ENCODE measurements at regions not wholly inside any gene's neighbourhood (a gene's known extent, or its start where the extent isn't known, plus 50 kb on each side); places are given as distances from the start of the nearest gene placed in this dataset.

GRCh38 chr19:28509079-28509895 lies 703.7 kb downstream of the UQCRFS1 start:
- ATAC-seq (no peak), DNase-seq (ENCODE audit: low spot score) (no peak)
- ChIA-PET CTCF (no interaction called here), POLR2A (no interaction called here)
- Mint-ChIP-seq H3K4me1 (peaks cover 9% of the 10 kb centered on the region), H3K36me3 (no peaks in the 10 kb centered on the region), H3K9me3 (no peaks in the 10 kb centered on the region), H3K4me3 (no peak overlapping the region), H3K27me3 (ENCODE audit: low read depth) (no peaks in the 10 kb centered on the region), H3K27ac (no peak overlapping the region; the same call in 1 of the 2 replicates)
- TF ChIP-seq MAX (CRISPR knock-in tag; IDR thresholded peaks at IDR 0.05) (no peak), ZNF512 (CRISPR knock-in tag; IDR thresholded peaks at IDR 0.05; ENCODE audit: borderline replicate concordance) (no peak), ZNF263 (CRISPR knock-in tag; IDR thresholded peaks at IDR 0.05; ENCODE audit: low read depth) (no peak), JAZF1 (CRISPR knock-in tag; IDR thresholded peaks at IDR 0.05) (no peak), ATF1 (CRISPR knock-in tag; IDR thresholded peaks at IDR 0.05) (no peak), TCF7 (CRISPR knock-in tag; IDR thresholded peaks at IDR 0.05; ENCODE audit: low read depth) (no peak), ATF2 (CRISPR knock-in tag; IDR thresholded peaks at IDR 0.05; ENCODE audit: borderline replicate concordance, low read depth) (no peak), JUN (CRISPR knock-in tag; IDR thresholded peaks at IDR 0.05) (no peak), KAT7 (CRISPR knock-in tag; IDR thresholded peaks at IDR 0.05; ENCODE audit: borderline replicate concordance) (no peak), EMX1 (CRISPR knock-in tag; IDR thresholded peaks at IDR 0.05) (no peak), HMGA2 (CRISPR knock-in tag; IDR thresholded peaks at IDR 0.05) (no peak), NFATC4 (CRISPR knock-in tag; IDR thresholded peaks at IDR 0.05) (no peak), FOXK1 (CRISPR knock-in tag; IDR thresholded peaks at IDR 0.05) (no peak)
- TF ChIP-seq, protein P1, sequence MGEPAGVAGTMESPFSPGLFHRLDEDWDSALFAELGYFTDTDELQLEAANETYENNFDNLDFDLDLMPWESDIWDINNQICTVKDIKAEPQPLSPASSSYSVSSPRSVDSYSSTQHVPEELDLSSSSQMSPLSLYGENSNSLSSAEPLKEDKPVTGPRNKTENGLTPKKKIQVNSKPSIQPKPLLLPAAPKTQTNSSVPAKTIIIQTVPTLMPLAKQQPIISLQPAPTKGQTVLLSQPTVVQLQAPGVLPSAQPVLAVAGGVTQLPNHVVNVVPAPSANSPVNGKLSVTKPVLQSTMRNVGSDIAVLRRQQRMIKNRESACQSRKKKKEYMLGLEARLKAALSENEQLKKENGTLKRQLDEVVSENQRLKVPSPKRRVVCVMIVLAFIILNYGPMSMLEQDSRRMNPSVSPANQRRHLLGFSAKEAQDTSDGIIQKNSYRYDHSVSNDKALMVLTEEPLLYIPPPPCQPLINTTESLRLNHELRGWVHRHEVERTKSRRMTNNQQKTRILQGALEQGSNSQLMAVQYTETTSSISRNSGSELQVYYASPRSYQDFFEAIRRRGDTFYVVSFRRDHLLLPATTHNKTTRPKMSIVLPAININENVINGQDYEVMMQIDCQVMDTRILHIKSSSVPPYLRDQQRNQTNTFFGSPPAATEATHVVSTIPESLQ (CRISPR knock-in tag; IDR thresholded peaks at IDR 0.05): no peak

DNA sequence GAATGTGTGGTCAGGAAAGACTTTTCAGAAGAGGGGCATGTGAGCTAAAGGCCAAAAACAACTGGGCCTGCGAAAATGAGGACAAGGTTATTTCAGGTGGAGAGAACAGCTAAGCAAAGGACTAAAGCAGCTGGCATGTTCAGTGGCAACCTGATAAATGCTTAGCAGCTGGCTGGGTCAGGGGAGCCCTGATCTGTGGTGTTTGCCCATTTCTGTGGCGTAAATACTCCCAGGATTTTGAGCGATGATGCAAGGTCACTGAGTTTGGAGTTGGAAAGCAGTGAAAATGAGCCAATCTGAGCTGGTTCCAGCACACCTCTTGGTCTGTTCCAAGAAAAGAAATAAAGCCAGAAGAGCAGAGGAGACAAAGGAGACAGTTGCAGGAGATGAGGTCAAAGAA lies 704.3 kb downstream of the UQCRFS1 start:
- peaks cover 14% of the 10 kb centered on the region for H3K4me1 Mint-ChIP-seq
- H3K27ac Mint-ChIP-seq: no peak overlapping the region
- ATAC-seq (no peak), DNase-seq (ENCODE audit: low spot score) (no peak)
- no peaks in the 10 kb centered on the region for H3K9me3 Mint-ChIP-seq
- no peak overlapping the region for H3K4me3 Mint-ChIP-seq
- ChIA-PET POLR2A (no interaction called here), CTCF (no interaction called here)
- no peaks in the 10 kb centered on the region for H3K36me3 Mint-ChIP-seq
- H3K27me3 Mint-ChIP-seq (ENCODE audit: low read depth): no peaks in the 10 kb centered on the region
- no peak for TF ChIP-seq GRHL2 (CRISPR knock-in tag; IDR thresholded peaks at IDR 0.05; ENCODE audit: insufficient replicate concordance, severe bottlenecking)
- TF ChIP-seq, protein P2, sequence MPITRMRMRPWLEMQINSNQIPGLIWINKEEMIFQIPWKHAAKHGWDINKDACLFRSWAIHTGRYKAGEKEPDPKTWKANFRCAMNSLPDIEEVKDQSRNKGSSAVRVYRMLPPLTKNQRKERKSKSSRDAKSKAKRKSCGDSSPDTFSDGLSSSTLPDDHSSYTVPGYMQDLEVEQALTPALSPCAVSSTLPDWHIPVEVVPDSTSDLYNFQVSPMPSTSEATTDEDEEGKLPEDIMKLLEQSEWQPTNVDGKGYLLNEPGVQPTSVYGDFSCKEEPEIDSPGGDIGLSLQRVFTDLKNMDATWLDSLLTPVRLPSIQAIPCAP (CRISPR knock-in tag; IDR thresholded peaks at IDR 0.05): no peak
- TF ChIP-seq SOX15 (CRISPR knock-in tag; IDR thresholded peaks at IDR 0.05): no peak
- TF ChIP-seq, protein P3, sequence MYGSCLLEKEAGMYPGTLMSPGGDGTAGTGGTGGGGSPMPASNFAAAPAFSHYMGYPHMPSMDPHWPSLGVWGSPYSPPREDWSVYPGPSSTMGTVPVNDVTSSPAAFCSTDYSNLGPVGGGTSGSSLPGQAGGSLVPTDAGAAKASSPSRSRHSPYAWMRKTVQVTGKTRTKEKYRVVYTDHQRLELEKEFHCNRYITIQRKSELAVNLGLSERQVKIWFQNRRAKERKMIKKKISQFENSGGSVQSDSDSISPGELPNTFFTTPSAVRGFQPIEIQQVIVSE (CRISPR knock-in tag; IDR thresholded peaks at IDR 0.05; ENCODE audit: borderline replicate concordance): no peak
- TF ChIP-seq SP1 (CRISPR knock-in tag; conservative IDR thresholded peaks at IDR 0.05): no peak
- no peak for TF ChIP-seq JAZF1 (CRISPR knock-in tag; IDR thresholded peaks at IDR 0.05)
- TF ChIP-seq CBFB (CRISPR knock-in tag; IDR thresholded peaks at IDR 0.05; ENCODE audit: low read depth): no peak
- TF ChIP-seq USF1 (CRISPR knock-in tag; IDR thresholded peaks at IDR 0.05): no peak
- TF ChIP-seq IRF2 (CRISPR knock-in tag; IDR thresholded peaks at IDR 0.05; ENCODE audit: borderline replicate concordance, low read depth): no peak
- no peak for TF ChIP-seq NR3C1 (CRISPR knock-in tag; conservative IDR thresholded peaks at IDR 0.05; ENCODE audit: low read depth)
- no peak for TF ChIP-seq RELA (CRISPR knock-in tag; IDR thresholded peaks at IDR 0.05; ENCODE audit: borderline replicate concordance)
- no peak for TF ChIP-seq NR2C2 (CRISPR knock-in tag; IDR thresholded peaks at IDR 0.05)
- TF ChIP-seq ZNF138 (CRISPR knock-in tag; conservative IDR thresholded peaks at IDR 0.05): no peak
- no peak for TF ChIP-seq ESRRA (CRISPR knock-in tag; IDR thresholded peaks at IDR 0.05; ENCODE audit: borderline replicate concordance)

All from WTC11 (cell line).